ENCODE measurements at regions not wholly inside any gene's neighbourhood (a gene's known extent, or its start where the extent isn't known, plus 50 kb on each side); places are given as distances from the start of the nearest gene placed in this dataset.
"Not testable (repeated sequence)": the region's sequence is repeated elsewhere in the genome, so short reads cannot be mapped to it uniquely, and the experiment has no call there.

DNA sequence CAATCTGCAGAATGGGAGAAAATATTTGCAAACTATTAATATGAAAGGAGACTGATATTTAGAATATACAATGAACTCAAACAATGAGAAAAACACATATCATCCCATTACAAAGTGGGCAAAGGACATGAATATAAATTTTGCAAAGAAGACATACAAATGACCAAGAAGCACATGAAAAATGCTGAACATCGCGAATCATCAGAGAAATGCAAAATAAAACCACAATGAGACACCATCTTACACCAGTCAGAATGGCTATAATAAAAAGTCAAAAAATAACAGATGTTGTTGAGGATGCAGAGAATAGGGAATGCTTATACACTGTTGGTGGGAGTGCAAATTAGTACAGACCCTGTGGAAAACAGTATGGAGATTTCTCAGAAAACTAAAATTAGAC, 83.6 kb downstream of the RAP2B start:
- TF ChIP-seq, protein P1, sequence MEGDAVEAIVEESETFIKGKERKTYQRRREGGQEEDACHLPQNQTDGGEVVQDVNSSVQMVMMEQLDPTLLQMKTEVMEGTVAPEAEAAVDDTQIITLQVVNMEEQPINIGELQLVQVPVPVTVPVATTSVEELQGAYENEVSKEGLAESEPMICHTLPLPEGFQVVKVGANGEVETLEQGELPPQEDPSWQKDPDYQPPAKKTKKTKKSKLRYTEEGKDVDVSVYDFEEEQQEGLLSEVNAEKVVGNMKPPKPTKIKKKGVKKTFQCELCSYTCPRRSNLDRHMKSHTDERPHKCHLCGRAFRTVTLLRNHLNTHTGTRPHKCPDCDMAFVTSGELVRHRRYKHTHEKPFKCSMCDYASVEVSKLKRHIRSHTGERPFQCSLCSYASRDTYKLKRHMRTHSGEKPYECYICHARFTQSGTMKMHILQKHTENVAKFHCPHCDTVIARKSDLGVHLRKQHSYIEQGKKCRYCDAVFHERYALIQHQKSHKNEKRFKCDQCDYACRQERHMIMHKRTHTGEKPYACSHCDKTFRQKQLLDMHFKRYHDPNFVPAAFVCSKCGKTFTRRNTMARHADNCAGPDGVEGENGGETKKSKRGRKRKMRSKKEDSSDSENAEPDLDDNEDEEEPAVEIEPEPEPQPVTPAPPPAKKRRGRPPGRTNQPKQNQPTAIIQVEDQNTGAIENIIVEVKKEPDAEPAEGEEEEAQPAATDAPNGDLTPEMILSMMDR (IDR thresholded peaks at IDR 0.05; ENCODE audit: low read depth, low read length, missing control alignments) = no peak
- H3K4me3 ChIP-seq (ENCODE audit: low read depth, low read length) = no peak overlapping the region
- no peak for DNase-seq (ENCODE audit: low read depth)

DNA sequence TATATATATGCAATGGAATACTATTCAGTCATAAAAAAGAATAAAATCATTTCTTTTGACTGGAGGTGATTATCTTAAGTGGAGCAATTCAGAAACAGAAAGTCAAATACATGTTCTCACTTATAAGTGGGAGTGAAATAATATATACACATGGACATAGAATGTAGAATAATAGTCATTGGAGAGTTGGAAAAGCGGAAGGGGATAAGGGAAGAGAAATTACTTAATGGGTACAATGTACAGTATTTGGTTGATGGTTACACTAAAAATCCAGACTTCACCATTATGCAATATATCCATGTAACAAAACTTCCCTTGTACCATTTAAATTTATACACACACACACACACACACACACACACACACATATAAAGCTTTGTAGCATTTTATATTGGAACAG, 84.3 kb downstream of the RAP2B start:
- no peak for DNase-seq (ENCODE audit: low read depth)
- no peak overlapping the region for H3K4me3 ChIP-seq (ENCODE audit: low read depth, low read length)
- TF ChIP-seq, protein P1 (IDR thresholded peaks at IDR 0.05; ENCODE audit: low read depth, low read length, missing control alignments) = no peak

DNA sequence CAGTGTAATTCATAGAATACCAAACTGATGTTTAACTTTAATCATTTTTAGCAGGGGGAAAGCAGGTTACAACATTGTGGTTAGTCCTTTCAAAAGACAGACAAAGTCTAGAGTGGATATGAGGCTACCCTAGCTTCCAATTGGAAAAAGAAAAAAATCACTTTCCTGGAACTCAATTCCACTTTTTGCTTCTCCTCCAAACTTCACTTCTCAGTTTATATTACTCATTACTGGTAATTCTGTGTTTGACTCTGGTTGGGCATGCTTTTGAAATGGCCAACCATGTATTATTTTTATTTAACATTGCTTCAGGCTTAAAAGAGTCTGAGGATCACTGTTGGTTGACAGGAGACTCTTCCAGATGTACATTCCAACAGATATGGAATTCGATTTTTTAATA, 84.8 kb downstream of the RAP2B start:
- no peak overlapping the region for H3K4me3 ChIP-seq (ENCODE audit: low read depth, low read length)
- TF ChIP-seq, protein P1 (IDR thresholded peaks at IDR 0.05; ENCODE audit: low read depth, low read length, missing control alignments) = no peak
- DNase-seq (ENCODE audit: low read depth) = no peak

DNA sequence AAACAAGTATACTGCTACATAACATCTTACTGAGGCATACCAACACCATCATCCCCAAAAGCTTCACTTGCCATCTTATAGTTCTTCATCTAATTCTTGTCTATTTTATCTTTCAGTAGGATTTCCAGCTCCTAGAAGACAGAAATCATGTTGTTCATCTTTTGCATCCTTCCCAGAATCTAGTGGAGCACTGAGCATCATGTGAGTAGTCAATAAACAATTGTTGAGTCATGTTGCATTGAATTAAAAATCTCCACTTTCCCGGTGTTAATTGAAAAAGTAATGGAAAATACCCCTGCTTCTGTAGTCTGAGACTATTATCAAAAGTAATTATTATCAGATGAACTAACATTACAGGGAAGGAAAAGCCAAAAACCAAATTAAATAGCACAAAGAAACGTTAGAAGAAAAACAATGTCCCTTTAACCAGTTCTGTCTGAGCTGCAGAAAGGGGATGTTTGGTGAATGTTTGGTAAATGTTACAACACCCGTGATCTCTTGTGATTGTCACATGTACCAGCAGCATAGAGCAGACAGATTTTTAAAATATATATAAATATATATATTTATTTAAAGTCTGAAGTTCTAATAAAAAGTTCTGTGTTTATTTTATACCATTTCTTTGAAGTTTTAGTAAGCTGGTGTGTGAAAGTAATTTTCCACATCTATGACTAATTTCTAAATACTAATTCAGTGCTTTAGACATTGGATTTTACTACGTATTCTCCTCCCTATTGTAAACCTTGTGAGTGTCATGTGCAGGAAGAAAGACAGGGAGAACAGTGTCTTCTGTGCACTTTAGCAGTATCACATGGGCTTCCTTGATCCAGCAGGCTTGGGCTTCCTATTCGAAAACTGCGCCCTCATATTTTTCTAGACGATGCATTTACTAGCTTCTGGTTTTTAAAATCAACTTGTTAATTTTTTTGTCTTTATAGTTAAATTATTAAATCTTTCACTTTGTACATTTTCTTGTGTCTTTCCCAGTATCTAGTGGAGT, 85.6 kb downstream of the RAP2B start:
- no peak overlapping the region for H3K4me3 ChIP-seq (ENCODE audit: low read depth, low read length)
- no peak for DNase-seq (ENCODE audit: low read depth)
- TF ChIP-seq, protein P1 (IDR thresholded peaks at IDR 0.05; ENCODE audit: low read depth, low read length, missing control alignments) = no peak

DNA sequence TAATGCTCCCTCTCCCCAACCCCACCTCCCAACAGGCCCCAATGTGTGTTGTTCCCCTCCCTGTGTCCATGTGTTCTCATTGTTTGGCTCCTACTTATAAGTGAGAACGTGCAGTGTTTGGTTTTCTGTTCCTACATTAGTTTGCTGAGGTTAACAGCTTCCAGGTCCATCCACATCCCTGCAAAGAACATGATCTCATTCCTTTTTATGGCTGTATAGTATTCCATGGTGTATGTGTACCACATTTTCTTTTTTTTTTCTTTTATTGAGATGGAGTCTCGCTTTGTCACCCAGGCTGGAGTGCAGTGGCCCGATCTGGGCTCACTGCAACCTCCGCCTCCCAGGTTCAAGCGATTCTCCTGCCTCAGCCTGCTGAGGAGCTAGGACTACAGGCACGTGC, 86.8 kb downstream of the RAP2B start:
- DNase-seq (ENCODE audit: low read depth); H3K4me3 ChIP-seq (ENCODE audit: low read depth, low read length): not testable (repeated sequence)

DNA sequence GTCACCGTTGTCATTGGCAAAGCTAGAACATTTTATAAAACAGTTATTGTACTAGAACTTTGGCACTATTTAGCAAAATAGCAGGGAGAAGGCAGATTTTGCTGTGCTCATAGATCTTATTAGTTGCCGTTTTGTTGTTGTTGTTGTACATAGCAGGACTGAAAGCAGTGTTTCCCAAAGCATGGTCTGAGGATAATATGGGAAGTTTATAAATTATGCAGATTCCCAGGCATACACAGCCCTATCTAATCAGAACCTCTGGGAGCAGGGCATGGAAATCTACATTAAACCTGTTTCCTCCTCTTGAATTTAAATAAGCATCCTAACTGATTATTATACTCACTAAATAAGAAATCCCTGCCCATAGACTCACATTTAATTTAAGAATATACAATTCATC, 87.9 kb downstream of the RAP2B start:
- TF ChIP-seq, protein P1 (IDR thresholded peaks at IDR 0.05; ENCODE audit: low read depth, low read length, missing control alignments) = no peak
- DNase-seq (ENCODE audit: low read depth) = no peak
- H3K4me3 ChIP-seq (ENCODE audit: low read depth, low read length) = no peak overlapping the region

DNA sequence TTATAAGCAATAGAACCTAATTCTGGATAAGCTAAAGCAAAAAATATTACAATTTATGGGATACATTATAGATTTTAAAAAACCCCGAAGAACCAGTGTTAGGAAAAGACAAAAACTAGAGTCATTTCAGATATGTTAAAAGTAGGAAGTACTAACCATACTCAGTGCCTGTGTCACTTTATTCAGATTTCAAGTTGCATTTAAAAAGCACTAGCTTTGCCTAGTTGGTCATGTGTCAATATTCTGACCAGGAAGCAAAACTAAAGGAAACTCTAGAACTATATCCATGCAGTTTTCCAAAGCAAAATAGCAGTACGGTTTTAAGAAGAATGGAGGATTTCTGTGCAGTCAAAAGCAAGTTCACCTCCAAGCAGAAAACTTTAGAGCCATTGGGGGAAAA, 88.4 kb downstream of the RAP2B start:
- no peak for DNase-seq (ENCODE audit: low read depth)
- H3K4me3 ChIP-seq (ENCODE audit: low read depth, low read length) = no peak overlapping the region
- TF ChIP-seq, protein P1 (IDR thresholded peaks at IDR 0.05; ENCODE audit: low read depth, low read length, missing control alignments) = no peak
